ENCODE measurements at regions not wholly inside any gene's neighbourhood (a gene's known extent, or its start where the extent isn't known, plus 50 kb on each side); places are given as distances from the start of the nearest gene placed in this dataset.

- TF ChIP-seq CTCF (IDR thresholded peaks at IDR 0.05; ENCODE audit: control insufficient read depth, insufficient read depth, low read depth, low read length, missing control alignments), result no peak
- H3K4me3 ChIP-seq (ENCODE audit: control insufficient read depth, low read depth, low read length), result no peak overlapping the region
- DNase-seq (ENCODE audit: low read depth), result no peak
These were observed 1692.1 kb downstream of the EFNB2 start for GRCh38 chr13:104843401-104843800.

- H3K4me3 ChIP-seq (ENCODE audit: control insufficient read depth, low read depth, low read length), result no peak overlapping the region
- no peak for DNase-seq (ENCODE audit: low read depth)
- no peak for TF ChIP-seq CTCF (IDR thresholded peaks at IDR 0.05; ENCODE audit: control insufficient read depth, insufficient read depth, low read depth, low read length, missing control alignments)
These were observed 1694.4 kb downstream of the EFNB2 start for GRCh38 chr13:104841110-104841509.

- DNase-seq (ENCODE audit: low read depth), result no peak
- no peak overlapping the region for H3K4me3 ChIP-seq (ENCODE audit: control insufficient read depth, low read depth, low read length)
- no peak for TF ChIP-seq CTCF (IDR thresholded peaks at IDR 0.05; ENCODE audit: control insufficient read depth, insufficient read depth, low read depth, low read length, missing control alignments)
These were observed 1697.7 kb downstream of the EFNB2 start for GRCh38 chr13:104837756-104838155.

- no peak for TF ChIP-seq CTCF (IDR thresholded peaks at IDR 0.05; ENCODE audit: control insufficient read depth, insufficient read depth, low read depth, low read length, missing control alignments)
- H3K4me3 ChIP-seq (ENCODE audit: control insufficient read depth, low read depth, low read length), result no peak overlapping the region
- DNase-seq (ENCODE audit: low read depth), result no peak
These were observed 1702.2 kb downstream of the EFNB2 start for GRCh38 chr13:104833221-104833620.

GRCh38 chr13:104832231-104832630, 1703.2 kb downstream of the EFNB2 start:
- DNase-seq (ENCODE audit: low read depth), result no peak
- no peak overlapping the region for H3K4me3 ChIP-seq (ENCODE audit: control insufficient read depth, low read depth, low read length)
- no peak for TF ChIP-seq CTCF (IDR thresholded peaks at IDR 0.05; ENCODE audit: control insufficient read depth, insufficient read depth, low read depth, low read length, missing control alignments)

- TF ChIP-seq CTCF (IDR thresholded peaks at IDR 0.05; ENCODE audit: control insufficient read depth, insufficient read depth, low read depth, low read length, missing control alignments), result no peak
- no peak overlapping the region for H3K4me3 ChIP-seq (ENCODE audit: control insufficient read depth, low read depth, low read length)
- DNase-seq (ENCODE audit: low read depth), result no peak
These were observed 1703.6 kb downstream of the EFNB2 start for GRCh38 chr13:104831831-104832230.

GRCh38 chr13:104823709-104824108, 1711.8 kb downstream of the EFNB2 start:
- H3K4me3 ChIP-seq (ENCODE audit: control insufficient read depth, low read depth, low read length), result no peak overlapping the region
- no peak for DNase-seq (ENCODE audit: low read depth)
- TF ChIP-seq CTCF (IDR thresholded peaks at IDR 0.05; ENCODE audit: control insufficient read depth, insufficient read depth, low read depth, low read length, missing control alignments), result no peak

All from AG09309 (cell line).